ENCODE measurements at regions not wholly inside any gene's neighbourhood (a gene's known extent, or its start where the extent isn't known, plus 50 kb on each side); places are given as distances from the start of the nearest gene placed in this dataset.

GRCh38 chr11:80424012-80424695 lies 983.3 kb upstream of the TENM4 start:
- DNase-seq (ENCODE audit: low spot score), result no peak

GRCh38 chr11:80420374-80420773 lies 979.5 kb upstream of the TENM4 start:
- no peak for DNase-seq (ENCODE audit: low spot score)

GRCh38 chr11:80417681-80418080 lies 976.9 kb upstream of the TENM4 start:
- no peak for DNase-seq (ENCODE audit: low spot score)

- DNase-seq (ENCODE audit: low spot score), result no peak
These were observed 974.8 kb upstream of the TENM4 start for GRCh38 chr11:80415580-80415979.

GRCh38 chr11:80414181-80415165 lies 973.6 kb upstream of the TENM4 start:
- no peak for DNase-seq (ENCODE audit: low spot score)

GRCh38 chr11:80412604-80413003 lies 971.8 kb upstream of the TENM4 start:
- DNase-seq (ENCODE audit: low spot score), result no peak

- no peak for DNase-seq (ENCODE audit: low spot score)
These were observed 952.4 kb upstream of the TENM4 start for GRCh38 chr11:80393210-80393609.

- DNase-seq (ENCODE audit: low spot score), result no peak
These were observed 949.7 kb upstream of the TENM4 start for GRCh38 chr11:80390505-80390904.

- DNase-seq (ENCODE audit: low spot score), result no peak
These were observed 947.7 kb upstream of the TENM4 start for GRCh38 chr11:80388536-80388935.

GRCh38 chr11:80388130-80388529 lies 947.3 kb upstream of the TENM4 start:
- DNase-seq (ENCODE audit: low spot score), result no peak

- DNase-seq (ENCODE audit: low spot score), result no peak
These were observed 942.8 kb upstream of the TENM4 start for GRCh38 chr11:80383655-80384054.

- DNase-seq (ENCODE audit: low spot score), result no peak
These were observed 938.9 kb upstream of the TENM4 start for GRCh38 chr11:80379620-80380278.

GRCh38 chr11:80371931-80372330 lies 931.1 kb upstream of the TENM4 start:
- no peak for DNase-seq (ENCODE audit: low spot score)

- no peak for DNase-seq (ENCODE audit: low spot score)
These were observed 925.1 kb upstream of the TENM4 start for GRCh38 chr11:80365980-80366379.

GRCh38 chr11:80365076-80365725 lies 924.4 kb upstream of the TENM4 start:
- DNase-seq (ENCODE audit: low spot score), result no peak

GRCh38 chr11:80362563-80363340 lies 921.9 kb upstream of the TENM4 start:
- DNase-seq (ENCODE audit: low spot score), result no peak

- DNase-seq (ENCODE audit: low spot score), result no peak
These were observed 914.4 kb upstream of the TENM4 start for GRCh38 chr11:80355251-80355650.

- no peak for DNase-seq (ENCODE audit: low spot score)
These were observed 909.7 kb upstream of the TENM4 start for GRCh38 chr11:80350541-80350940.

- no peak for DNase-seq (ENCODE audit: low spot score)
These were observed 909.2 kb upstream of the TENM4 start for GRCh38 chr11:80349997-80350396.

GRCh38 chr11:80346353-80347059 lies 905.7 kb upstream of the TENM4 start:
- DNase-seq (ENCODE audit: low spot score), result no peak

GRCh38 chr11:80343436-80343835 lies 902.6 kb upstream of the TENM4 start:
- no peak for DNase-seq (ENCODE audit: low spot score)

All from putamen (tissue), 1 donor.